ENCODE measurements at regions not wholly inside any gene's neighbourhood (a gene's known extent, or its start where the extent isn't known, plus 50 kb on each side); places are given as distances from the start of the nearest gene placed in this dataset.
"Not testable (repeated sequence)": the region's sequence is repeated elsewhere in the genome, so short reads cannot be mapped to it uniquely, and the experiment has no call there.

GRCh38 chr1:168835176-168835575 is 106.2 kb upstream of the DPT start:
- no TSS peak for BruUV-seq (replicated peaks)
- ChIA-PET POLR2A (no interaction called here), CTCF (ENCODE audit: unreplicated experiment) (no interaction called here)
- no peaks in the 10 kb centered on the region for H3K36me3 ChIP-seq (ENCODE audit: insufficient read depth, low read length)
- TF ChIP-seq EZH2phosphoT487 (IDR thresholded peaks at IDR 0.05; ENCODE audit: borderline replicate concordance, low read depth, low read length) (no peak), CTCF (conservative IDR thresholded peaks at IDR 0.05; ENCODE audit: low read length) (no peak)
- intact Hi-C loops (cut with micrococcal nuclease; ENCODE audit: unreplicated experiment) = no loop called here
- H3K4me2 ChIP-seq (ENCODE audit: low read length) = no peak overlapping the region
- no peaks in the 10 kb centered on the region for H4K20me1 ChIP-seq (ENCODE audit: insufficient read depth, low read length)
- H3K79me2 ChIP-seq (ENCODE audit: insufficient read depth, low read depth, low read length) = no peaks in the 10 kb centered on the region
- no peak overlapping the region for H3K4me3 ChIP-seq (ENCODE audit: low read depth, low read length, poor library complexity, severe bottlenecking)
- DNase-seq (ENCODE audit: low spot score) = no peak
- no peak overlapping the region for H2AFZ ChIP-seq (ENCODE audit: low read length)
- no peak overlapping the region for H3K27ac ChIP-seq (ENCODE audit: low read depth, low read length, poor library complexity, severe bottlenecking)
- no peaks in the 10 kb centered on the region for H3K4me1 ChIP-seq (ENCODE audit: insufficient read depth, low read length, poor library complexity, severe bottlenecking)
- H3K9me2 ChIP-seq (ENCODE audit: insufficient read depth, low read length) = no peaks in the 10 kb centered on the region
- no peaks in the 10 kb centered on the region for H3K9me3 ChIP-seq (ENCODE audit: low read length)

- Histone ChIP-seq H3K9me2 (ENCODE audit: insufficient read depth, low read length) (no peaks in the 10 kb centered on the region), H2AFZ (ENCODE audit: low read length) (no peak overlapping the region), H3K9me3 (ENCODE audit: low read length) (no peaks in the 10 kb centered on the region), H3K36me3 (ENCODE audit: insufficient read depth, low read length) (no peaks in the 10 kb centered on the region), H3K79me2 (ENCODE audit: insufficient read depth, low read depth, low read length) (no peaks in the 10 kb centered on the region), H3K4me2 (ENCODE audit: low read length) (no peak overlapping the region), H3K4me3 (ENCODE audit: low read depth, low read length, poor library complexity, severe bottlenecking) (no peak overlapping the region), H4K20me1 (ENCODE audit: insufficient read depth, low read length) (no peaks in the 10 kb centered on the region), H3K27ac (ENCODE audit: low read depth, low read length, poor library complexity, severe bottlenecking) (no peak overlapping the region), H3K4me1 (ENCODE audit: insufficient read depth, low read length, poor library complexity, severe bottlenecking) (no peaks in the 10 kb centered on the region)
- DNase-seq (ENCODE audit: low spot score) = no peak
- POLR2A ChIA-PET = no interaction called here
- TF ChIP-seq CTCF (conservative IDR thresholded peaks at IDR 0.05; ENCODE audit: low read length) (no peak), EZH2phosphoT487 (IDR thresholded peaks at IDR 0.05; ENCODE audit: borderline replicate concordance, low read depth, low read length) (no peak)
- intact Hi-C loops (cut with micrococcal nuclease; ENCODE audit: unreplicated experiment) = no loop called here
- CTCF ChIA-PET (ENCODE audit: unreplicated experiment) = no interaction called here
- BruUV-seq (replicated peaks) = no TSS peak
Observed at GRCh38 chr1:168835791-168836190, 106.8 kb upstream of the DPT start.

GRCh38 chr1:168836469-168836868 is 107.5 kb upstream of the DPT start:
- DNase-seq (ENCODE audit: low spot score) = no peak
- no TSS peak for BruUV-seq (replicated peaks)
- Histone ChIP-seq H2AFZ (ENCODE audit: low read length) (no peak overlapping the region), H3K4me2 (ENCODE audit: low read length) (no peak overlapping the region), H3K4me3 (ENCODE audit: low read depth, low read length, poor library complexity, severe bottlenecking) (no peak overlapping the region), H3K79me2 (ENCODE audit: insufficient read depth, low read depth, low read length) (no peaks in the 10 kb centered on the region), H3K9me2 (ENCODE audit: insufficient read depth, low read length) (no peaks in the 10 kb centered on the region), H4K20me1 (ENCODE audit: insufficient read depth, low read length) (no peaks in the 10 kb centered on the region), H3K36me3 (ENCODE audit: insufficient read depth, low read length) (no peaks in the 10 kb centered on the region), H3K4me1 (ENCODE audit: insufficient read depth, low read length, poor library complexity, severe bottlenecking) (no peaks in the 10 kb centered on the region), H3K9me3 (ENCODE audit: low read length) (no peaks in the 10 kb centered on the region), H3K27ac (ENCODE audit: low read depth, low read length, poor library complexity, severe bottlenecking) (no peak overlapping the region)
- intact Hi-C loops (cut with micrococcal nuclease; ENCODE audit: unreplicated experiment) = no loop called here
- ChIA-PET CTCF (ENCODE audit: unreplicated experiment) (no interaction called here), POLR2A (no interaction called here)
- TF ChIP-seq CTCF (conservative IDR thresholded peaks at IDR 0.05; ENCODE audit: low read length) (no peak), EZH2phosphoT487 (IDR thresholded peaks at IDR 0.05; ENCODE audit: borderline replicate concordance, low read depth, low read length) (no peak)

GRCh38 chr1:168837230-168837629 is 108.2 kb upstream of the DPT start:
- H4K20me1 ChIP-seq (ENCODE audit: insufficient read depth, low read length); H3K79me2 ChIP-seq (ENCODE audit: insufficient read depth, low read depth, low read length); H3K4me3 ChIP-seq (ENCODE audit: low read depth, low read length, poor library complexity, severe bottlenecking); H3K9me3 ChIP-seq (ENCODE audit: low read length); H3K4me1 ChIP-seq (ENCODE audit: insufficient read depth, low read length, poor library complexity, severe bottlenecking); CTCF ChIA-PET (ENCODE audit: unreplicated experiment); BruUV-seq (replicated peaks); intact Hi-C loops (cut with micrococcal nuclease; ENCODE audit: unreplicated experiment); H2AFZ ChIP-seq (ENCODE audit: low read length); H3K4me2 ChIP-seq (ENCODE audit: low read length); H3K27ac ChIP-seq (ENCODE audit: low read depth, low read length, poor library complexity, severe bottlenecking); POLR2A ChIA-PET; H3K36me3 ChIP-seq (ENCODE audit: insufficient read depth, low read length); DNase-seq (ENCODE audit: low spot score); H3K9me2 ChIP-seq (ENCODE audit: insufficient read depth, low read length): not testable (repeated sequence)
